A549 (cell line): ENCODE measurements at regions not wholly inside any gene's neighbourhood (a gene's known extent, or its start where the extent isn't known, plus 50 kb on each side); places are given as distances from the start of the nearest gene placed in this dataset.

Experiments
- CTCF ChIP-seq: fragments of >200 bp; sonication (Bioruptor Twin); formaldehyde crosslinking; IDR thresholded peaks from 3 replicates; pipeline ENCODE4 v1.5.1; 2016
- EHMT2 ChIP-seq: fragments of 200-600 bp; sonication (generic); IDR thresholded peaks from 2 replicates; pipeline ENCODE4 v1.6.1; 2016; ENCODE audit warnings: antibody characterized with exemption, low read depth, mild to moderate bottlenecking, moderate library complexity
- ELK1 ChIP-seq: fragments of 150-350 bp; IDR thresholded peaks from 2 replicates; pipeline ENCODE4 v1.6.1; 2014; ENCODE audit warnings: low read depth, mild to moderate bottlenecking, low read length
- EP300 ChIP-seq, 2 experiments: fragments of >200 bp; sonication (Bioruptor Twin); formaldehyde crosslinking; IDR thresholded peaks; 2 replicates in 1 of 2; 3 replicates in 1 of 2; pipeline ENCODE4 v1.6.1; 2016 to 2017
- FOSL2 ChIP-seq, 2 experiments: fragments of 450-650 bp in 1 of 2; fragments of >200 bp in 1 of 2; sonication (Bioruptor Twin) in 1 of 2; formaldehyde crosslinking; IDR thresholded peaks; 2 replicates each; pipeline versions ENCODE4 v1.5.0 to v1.6.1; 2016 to 2020; ENCODE audit warnings: mild to moderate bottlenecking in 1 of 2, moderate library complexity in 1 of 2
- HDAC2 ChIP-seq: fragments of 200-600 bp; sonication (generic); IDR thresholded peaks from 2 replicates; pipeline ENCODE4 v1.6.1; 2016
- JUN ChIP-seq, 2 experiments: fragments of >200 bp; sonication (Bioruptor Twin); formaldehyde crosslinking; IDR thresholded peaks; 2 replicates in 1 of 2; 3 replicates in 1 of 2; pipeline ENCODE4 v1.6.1; 2016 to 2017
- MAFK ChIP-seq: fragments of 450-650 bp; IDR thresholded peaks from 2 replicates; pipeline ENCODE4 v1.6.1; 2014; ENCODE audit not compliant: partially characterized antibody
- POLR2A ChIP-seq: IDR thresholded peaks from 2 replicates; pipeline ENCODE4 v1.6.1; 2012; ENCODE audit warnings: mild to moderate bottlenecking, low read length
- REST ChIP-seq: fragments of 200-600 bp; sonication (generic); IDR thresholded peaks from 2 replicates; pipeline ENCODE4 v1.6.1; 2016; ENCODE audit warnings: antibody characterized with exemption, mild to moderate bottlenecking, moderate library complexity
- USF2 ChIP-seq: fragments of 450-650 bp; IDR thresholded peaks from 2 replicates; pipeline ENCODE4 v1.6.1; 2014; ENCODE audit warnings: antibody characterized with exemption

GRCh38 chr6:811191-811590 lies 118.3 kb upstream of the EXOC2 start:
- TF ChIP-seq CTCF (no peak), USF2 (no peak), HDAC2 (no peak), EHMT2 (no peak), POLR2A (no peak), ELK1 (no peak), REST (no peak), FOSL2 (IDR thresholded peaks at IDR 0.05) (no peak), FOSL2 (CRISPR knock-in tag; IDR thresholded peaks at IDR 0.05) (no peak), MAFK (no peak), EP300 (IDR thresholded peaks at IDR 0.05) (no peak), JUN (IDR thresholded peaks at IDR 0.05) (no peak)
